DOHH2 (cell line): ENCODE measurements at regions not wholly inside any gene's neighbourhood (a gene's known extent, or its start where the extent isn't known, plus 50 kb on each side); places are given as distances from the start of the nearest gene placed in this dataset.

Experiments used
- EZH2phosphoT487 ChIP-seq: fragments of 200-600 bp; sonication (generic); IDR thresholded peaks from 2 replicates; pipeline ENCODE4 v1.6.1; 2017; ENCODE audit warnings: borderline replicate concordance, mild to moderate bottlenecking, antibody characterized with exemption, low read length, moderate library complexity, mixed read lengths
- TF ChIP-seq, protein P1 (sequence below): fragments of 200-600 bp; sonication (generic); IDR thresholded peaks from one replicate; pipeline ENCODE4 v1.5.1; 2014; ENCODE audit warnings: antibody characterized with exemption, mild to moderate bottlenecking, low read depth, low read length; ENCODE audit not compliant: poor library complexity, severe bottlenecking

DNA sequence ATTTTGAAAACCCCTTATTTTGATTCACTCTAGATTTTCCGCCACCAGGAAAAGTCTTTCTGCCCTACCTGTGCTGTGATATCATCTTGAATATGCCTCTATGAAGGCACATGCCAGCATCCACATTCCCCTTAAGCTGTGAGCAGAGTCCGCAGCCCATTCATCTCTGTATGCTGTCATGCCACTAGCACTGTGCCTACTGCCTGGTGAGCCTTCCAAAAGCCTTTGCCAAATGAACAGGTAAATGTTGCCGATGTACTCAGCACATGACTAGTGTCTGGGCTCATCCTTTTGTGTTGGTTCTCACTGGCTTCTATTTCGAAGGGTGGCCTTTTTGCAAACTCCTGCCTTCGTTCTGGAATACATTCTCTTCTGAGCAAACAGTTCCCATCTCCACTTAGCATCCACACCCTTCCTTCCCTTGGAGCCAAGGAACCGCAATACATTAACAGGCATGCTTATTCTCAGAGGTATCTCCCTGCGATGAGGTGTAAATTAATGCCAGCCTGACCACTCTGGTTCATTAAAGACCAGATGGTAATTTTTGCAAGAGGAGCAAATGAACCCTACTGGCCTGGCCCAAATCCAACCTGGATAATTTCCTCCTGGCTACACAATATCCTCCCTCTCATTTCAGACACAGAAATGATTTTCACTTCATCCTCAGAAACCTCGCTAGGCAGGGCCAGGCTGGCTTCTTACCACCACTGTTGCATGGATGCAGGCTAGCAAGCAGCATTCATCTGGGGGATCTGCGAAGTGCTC is 339.7 kb upstream of the NFE2L3 start:
- TF ChIP-seq, protein P1, sequence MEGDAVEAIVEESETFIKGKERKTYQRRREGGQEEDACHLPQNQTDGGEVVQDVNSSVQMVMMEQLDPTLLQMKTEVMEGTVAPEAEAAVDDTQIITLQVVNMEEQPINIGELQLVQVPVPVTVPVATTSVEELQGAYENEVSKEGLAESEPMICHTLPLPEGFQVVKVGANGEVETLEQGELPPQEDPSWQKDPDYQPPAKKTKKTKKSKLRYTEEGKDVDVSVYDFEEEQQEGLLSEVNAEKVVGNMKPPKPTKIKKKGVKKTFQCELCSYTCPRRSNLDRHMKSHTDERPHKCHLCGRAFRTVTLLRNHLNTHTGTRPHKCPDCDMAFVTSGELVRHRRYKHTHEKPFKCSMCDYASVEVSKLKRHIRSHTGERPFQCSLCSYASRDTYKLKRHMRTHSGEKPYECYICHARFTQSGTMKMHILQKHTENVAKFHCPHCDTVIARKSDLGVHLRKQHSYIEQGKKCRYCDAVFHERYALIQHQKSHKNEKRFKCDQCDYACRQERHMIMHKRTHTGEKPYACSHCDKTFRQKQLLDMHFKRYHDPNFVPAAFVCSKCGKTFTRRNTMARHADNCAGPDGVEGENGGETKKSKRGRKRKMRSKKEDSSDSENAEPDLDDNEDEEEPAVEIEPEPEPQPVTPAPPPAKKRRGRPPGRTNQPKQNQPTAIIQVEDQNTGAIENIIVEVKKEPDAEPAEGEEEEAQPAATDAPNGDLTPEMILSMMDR = no peak
- no peak for TF ChIP-seq EZH2phosphoT487
